ENCODE measurements at regions not wholly inside any gene's neighbourhood (a gene's known extent, or its start where the extent isn't known, plus 50 kb on each side); places are given as distances from the start of the nearest gene placed in this dataset.
"Not testable (repeated sequence)": the region's sequence is repeated elsewhere in the genome, so short reads cannot be mapped to it uniquely, and the experiment has no call there.

DNA sequence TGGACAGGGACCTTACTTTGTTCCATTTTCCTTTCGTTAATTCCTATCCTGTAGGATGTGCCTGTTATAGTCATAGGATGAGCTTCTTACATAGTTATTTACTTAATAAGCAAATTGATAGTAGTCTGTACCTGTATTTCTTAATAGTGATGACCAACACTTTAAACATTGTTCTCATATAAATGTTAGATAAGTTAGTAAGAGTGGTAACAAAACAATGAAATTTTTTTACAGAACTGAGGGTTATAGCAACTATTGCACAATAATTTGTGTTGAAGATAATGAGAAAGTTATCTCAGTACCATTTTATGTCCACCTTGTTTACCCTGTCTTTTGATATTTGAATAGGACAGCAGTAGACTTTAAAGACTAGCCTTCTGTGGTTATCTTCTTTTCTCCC, 162.9 kb upstream of the ELL2 start:
- DNase-seq = no peak

DNA sequence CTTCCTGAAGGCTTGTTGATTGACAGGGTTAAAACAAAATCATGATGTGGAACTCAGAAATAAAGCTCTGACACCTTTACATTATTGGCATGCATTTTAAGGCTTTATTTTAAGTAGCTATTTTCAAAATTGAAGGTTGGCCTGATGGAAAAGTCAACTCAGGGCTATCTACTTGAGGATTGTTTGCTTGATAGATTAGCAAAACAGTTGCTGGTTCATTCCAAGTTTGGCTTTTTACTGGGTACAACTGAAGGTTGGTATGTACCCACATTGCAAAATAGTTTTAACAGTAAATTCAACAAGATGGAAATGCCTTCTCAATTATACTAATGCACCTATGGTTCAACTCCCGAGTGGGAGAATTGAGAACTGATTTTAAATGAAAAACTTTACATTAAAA, 161.8 kb upstream of the ELL2 start:
- no peak for DNase-seq

DNA sequence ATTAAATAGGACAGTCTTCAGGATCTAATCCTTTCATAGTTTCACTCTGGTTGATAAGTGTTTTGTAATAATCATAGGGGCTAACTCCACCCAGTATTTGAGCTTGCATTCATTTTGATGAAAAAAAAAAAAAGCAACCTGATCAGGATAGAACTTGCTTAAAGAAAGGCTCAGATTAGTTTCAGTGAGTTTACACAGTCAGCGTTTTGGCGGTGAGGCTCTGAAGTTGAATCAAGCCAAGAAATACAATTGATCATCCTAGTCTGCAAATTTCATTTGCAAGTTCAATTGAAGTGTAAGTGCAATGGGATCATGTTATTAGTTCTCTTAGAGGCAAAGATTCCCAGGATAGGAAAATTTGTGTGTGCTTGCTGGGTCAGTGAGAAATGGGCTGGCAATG, 159.7 kb upstream of the ELL2 start:
- no peak for DNase-seq

DNA sequence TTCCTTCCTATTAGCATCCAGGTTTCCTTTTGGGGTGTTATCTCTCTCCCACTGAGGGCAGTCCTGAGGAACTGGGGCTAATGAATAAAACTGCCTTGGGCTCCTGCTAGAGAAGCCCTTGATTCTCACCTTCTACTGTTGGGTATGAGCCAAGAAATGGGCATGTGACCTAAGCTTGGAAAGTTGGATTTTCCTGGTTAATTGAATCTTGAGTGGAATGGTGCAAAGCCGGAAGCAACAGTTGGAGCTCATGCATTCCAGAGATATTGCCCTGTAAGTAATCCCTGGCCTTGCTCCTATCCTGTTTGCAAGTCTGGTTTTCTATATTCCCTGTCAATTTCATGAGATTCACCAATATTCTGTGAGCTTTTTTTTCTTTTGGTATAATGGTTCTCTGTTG, 158.5 kb upstream of the ELL2 start:
- DNase-seq = no peak

DNA sequence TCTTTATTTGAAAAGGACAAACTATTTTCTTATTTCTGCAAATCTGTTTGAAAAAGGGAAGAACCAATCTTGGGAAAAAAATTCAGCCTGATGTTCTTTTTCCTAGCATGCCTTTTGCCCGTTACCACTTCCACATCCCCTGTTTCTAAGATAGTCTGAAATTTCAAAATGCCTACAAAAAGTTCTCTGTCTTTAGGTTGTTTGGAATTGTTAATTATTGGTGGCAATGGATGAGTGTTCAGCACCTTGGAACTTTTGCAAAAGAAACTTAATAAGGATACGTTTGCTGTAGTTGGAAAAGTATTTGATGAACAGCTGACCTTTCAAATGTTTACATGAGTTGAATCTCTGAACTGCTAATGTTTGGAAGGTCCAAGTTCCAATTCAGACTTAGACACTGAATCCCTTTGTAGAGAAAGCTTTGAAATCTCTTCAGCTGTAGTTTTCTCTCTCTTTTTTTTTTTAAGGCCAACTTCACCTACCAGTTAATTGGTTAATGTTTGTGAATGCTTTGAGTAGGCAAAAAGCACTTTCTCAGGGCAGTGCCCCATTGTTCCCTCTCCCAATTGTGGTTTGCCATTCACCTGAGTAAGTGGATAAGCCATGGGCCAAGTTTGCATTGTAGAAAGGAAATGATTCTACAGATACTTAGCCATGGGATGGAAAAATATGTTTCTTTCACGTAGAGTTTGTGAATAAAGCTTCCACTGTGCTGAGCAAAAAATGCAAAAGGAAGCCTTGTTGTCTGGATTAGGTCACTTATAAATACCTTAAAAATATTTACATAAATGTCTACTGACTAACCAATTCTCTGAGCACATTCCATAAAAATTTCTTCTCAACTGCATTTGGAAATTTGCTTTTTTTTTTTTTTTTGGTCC, 156.4 kb upstream of the ELL2 start:
- no peak for DNase-seq

DNA sequence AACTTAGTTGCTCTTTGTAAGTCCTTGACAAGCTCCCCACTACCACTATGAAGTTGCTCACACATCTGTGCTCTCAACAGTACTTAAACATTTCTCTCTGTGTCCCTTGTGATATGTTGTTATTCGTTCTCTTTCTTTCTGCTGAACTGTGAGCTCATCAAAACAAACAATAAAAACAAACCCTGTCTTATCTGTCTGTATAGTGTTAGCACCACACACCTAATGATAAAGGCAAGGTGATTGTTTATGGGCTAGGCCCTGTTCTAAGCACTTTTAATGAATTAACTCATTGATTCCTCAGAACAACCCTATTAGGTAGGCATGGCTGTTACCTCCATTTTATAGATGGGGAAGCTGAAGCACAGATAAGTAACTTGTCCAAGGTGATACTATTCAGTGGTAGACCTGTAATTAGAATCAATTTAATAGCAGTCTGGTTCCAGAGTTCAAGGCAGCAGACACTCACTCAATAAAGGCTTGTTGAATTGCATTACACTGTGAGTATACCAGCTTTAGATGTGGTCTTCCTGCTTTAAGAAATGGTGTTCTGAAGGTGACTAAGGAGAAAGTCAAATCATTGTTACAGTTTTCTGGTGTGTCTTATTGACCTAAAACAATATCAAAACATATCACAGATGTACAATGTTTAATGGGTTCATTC, 153.6 kb upstream of the ELL2 start:
- no peak for DNase-seq

DNA sequence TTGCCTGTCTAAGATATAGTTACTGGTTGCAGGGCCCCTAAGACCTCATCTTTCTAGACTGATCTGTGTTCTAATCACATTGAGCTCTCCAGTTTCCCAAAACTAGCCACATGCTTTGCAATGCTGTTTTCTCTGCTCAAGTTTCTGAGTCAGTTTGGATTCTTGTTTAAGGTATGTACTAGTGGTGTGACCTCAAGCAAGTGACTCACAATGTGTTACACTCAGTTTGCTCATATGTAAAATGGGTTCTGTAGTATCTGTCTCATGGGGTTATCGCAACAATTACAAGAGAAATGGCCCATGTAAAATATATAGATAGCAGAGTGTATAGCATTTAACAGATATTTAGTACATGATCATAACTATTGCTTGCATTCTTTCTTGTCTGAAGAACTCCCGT, 153.1 kb upstream of the ELL2 start:
- DNase-seq = no peak

DNA sequence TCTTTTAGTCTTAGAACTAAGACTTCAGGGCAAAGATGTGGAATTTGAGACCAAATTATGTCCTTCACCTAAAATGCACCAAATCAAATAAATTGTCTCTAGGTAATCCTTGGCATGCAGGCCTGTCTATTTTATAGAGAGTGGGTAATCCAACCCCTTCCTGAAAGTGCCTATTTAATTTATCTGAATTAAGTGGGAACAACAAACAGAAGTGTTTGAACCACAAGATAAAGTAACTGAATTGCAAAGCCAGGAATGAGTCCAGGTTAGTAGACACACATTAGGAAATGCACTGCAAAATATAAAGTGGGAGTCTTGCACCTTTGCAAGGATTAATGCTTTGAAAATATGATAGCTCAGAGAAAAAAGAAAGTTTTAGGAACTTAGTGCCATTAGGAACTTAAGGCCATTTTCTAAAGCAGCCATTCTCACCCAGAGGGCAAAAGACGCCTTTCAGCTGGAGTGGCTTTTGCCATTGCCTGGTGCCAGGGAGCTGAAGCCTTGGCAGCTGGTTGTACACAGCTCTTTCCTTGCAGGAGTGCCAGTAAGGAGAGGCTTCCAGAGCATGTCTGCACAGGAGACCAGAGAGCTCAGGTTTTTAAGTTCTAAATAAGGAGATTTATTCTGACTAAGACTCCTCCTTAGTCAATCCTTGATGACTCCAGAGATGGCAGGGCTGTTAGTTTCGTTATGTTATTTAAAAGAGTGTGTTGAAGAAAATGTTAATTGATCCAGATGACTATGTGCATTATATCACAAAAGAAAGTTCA, 151.7 kb upstream of the ELL2 start:
- DNase-seq = no peak

DNA sequence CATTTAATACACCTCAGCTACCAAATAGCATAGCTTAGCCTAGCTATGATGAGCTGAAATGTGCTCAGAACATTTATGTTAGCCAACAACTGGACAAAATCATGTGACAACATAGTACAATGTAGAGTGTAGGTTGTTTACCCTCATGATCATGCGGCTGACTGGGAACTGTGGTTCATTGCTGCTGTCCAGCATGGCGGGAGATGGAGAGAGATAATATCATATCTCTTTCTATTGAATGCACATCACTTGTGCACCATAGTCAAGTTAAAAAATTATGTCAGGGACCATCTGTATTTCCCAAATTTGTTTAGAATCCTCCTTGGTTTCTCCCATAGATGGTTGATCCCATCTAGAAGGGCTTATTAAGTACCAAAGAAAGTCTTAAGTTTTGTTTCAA, 151.1 kb upstream of the ELL2 start:
- DNase-seq = no peak

DNA sequence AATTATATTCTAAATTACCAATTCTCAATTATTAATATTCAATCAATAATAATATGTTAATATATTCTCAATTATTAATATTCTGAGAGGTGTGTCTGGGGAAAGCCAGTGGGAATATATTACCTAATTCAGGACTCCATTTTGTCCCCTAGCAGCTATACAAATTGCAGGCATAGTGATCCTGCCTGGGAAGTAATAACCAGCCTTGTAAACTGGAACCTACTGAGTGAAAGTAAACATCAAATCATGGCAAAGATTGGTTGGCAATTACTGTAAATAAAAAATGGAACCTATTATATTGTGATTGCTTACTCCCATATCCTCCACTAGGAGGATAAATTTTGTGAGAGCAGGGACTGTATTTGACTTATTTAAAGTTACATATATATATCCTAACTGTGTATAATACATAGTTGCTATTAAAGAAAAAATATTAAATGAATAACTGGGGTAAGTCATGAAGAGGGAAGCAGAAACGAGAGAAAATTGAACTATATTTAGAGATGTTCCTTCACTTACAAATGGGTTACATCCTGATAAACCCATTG, 150.5 kb upstream of the ELL2 start:
- DNase-seq = no peak

DNA sequence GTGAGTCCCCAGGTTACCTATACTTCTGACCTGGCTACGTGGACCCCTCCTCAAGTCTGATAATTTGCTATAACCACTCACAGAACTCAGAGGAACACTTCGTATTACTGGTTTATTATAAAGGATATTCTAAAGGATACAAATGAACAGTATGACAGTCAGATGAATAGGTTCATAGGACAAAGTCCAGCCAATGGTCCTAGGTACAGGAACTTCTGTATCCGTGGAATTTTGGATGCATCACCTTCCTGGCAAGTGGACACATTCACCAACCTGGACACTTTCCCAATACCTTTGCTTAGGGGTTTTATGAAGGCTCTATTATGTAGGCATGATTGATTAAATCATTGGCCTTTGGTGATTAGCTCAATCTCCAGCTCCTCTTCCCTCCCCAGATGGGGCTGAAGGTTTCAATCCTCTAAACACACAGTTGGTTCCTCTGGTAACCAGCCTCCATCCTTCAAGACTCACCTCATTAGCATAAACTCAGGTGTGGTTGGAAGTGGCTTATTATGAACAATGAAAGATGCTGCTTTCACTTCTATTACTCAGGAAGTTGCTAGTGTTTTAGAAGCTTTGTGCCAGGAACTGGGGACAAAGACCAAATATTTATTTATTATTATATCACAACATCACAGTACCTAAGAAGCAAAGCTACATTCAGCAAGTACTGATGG, 149.6 kb upstream of the ELL2 start:
- DNase-seq = no peak

DNA sequence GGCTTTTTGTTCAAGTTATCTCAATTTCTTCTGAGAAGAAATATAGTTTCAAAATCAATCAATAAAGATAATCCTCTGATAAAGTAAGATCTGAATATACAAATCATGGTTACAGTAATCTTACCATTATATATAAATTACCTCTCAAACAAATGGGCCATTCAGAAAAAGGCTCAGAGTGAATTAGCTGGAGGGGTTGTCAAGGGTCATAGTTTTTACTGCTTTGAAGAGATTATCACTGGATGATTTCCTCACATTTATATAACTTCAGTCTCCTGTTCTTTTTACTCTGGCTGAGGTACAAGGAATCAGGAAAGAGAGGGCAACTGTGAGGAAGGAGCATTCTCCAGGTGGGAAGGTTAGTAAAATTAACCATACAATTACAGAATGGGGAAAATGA, 148.6 kb upstream of the ELL2 start:
- no peak for DNase-seq

DNA sequence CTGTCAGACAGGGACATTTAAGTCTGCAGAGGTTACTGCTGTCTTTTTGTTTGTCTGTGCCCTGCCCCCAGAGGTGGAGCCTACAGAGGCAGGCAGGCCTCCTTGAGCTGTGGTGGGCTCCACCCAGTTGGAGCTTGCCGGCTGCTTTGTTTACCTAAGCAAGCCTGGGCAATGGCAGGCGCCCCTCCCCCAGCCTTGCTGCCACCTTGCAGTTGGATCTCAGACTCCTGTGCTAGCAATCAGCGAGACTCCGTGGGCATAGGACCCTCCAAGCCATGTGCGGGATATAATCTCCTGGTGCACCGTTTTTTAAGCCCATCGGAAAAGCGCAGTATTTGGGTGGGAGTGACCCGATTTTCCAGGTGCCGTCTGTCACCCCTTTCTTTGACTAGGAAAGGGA, 147.0 kb upstream of the ELL2 start:
- not testable (repeated sequence) for DNase-seq

DNA sequence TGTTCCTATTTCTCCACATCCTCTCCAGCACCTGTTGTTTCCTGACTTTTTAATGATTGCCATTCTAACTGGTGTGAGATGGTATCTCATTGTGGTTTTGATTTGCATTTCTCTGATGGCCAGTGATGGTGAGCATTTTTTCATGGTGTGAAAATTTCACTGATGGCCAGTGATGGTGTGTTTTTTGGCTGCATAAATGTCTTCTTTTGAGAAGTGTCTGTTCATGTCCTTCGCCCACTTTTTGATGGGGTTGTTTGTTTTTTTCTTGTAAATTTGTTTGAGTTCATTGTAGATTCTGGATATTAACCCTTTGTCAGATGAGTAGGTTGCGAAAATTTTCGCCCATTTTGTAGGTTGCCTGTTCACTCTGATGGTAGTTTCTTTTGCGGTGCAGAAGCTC, 142.2 kb upstream of the ELL2 start:
- not testable (repeated sequence) for DNase-seq

DNA sequence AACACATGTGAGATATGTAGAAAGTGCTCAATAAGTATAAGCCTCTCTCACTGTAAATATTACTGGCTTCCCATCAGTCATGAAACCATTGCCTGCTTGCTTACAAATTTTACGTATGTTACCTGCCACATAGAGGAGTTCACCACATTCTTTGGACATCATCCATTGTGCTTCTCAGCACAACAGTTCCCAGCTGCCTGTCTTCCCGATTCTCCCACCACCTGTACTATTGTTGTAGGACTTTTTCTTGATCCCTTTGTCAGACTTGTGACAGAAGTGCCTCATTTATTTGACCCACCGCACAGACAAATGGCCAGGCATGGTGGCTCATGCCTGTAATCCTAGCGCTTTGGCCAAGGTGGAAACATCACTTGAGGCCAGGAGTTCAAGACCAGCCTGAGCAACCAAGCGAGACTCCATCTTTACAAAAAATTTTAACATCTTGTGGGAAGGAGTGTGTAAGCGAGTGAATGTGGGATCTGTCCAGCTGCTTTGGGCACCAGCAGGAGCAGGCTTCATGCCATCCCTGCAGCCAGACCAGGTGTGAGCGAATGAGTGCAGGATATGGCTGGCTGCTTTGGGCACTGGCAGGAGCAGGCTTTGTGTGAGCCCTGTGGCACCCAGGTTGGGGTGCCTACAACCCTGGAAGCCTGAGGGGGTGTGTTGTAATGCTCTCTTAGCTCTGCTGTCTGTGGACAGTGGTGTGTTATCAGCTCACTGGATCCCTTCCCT, 139.9 kb upstream of the ELL2 start:
- no peak for DNase-seq

DNA sequence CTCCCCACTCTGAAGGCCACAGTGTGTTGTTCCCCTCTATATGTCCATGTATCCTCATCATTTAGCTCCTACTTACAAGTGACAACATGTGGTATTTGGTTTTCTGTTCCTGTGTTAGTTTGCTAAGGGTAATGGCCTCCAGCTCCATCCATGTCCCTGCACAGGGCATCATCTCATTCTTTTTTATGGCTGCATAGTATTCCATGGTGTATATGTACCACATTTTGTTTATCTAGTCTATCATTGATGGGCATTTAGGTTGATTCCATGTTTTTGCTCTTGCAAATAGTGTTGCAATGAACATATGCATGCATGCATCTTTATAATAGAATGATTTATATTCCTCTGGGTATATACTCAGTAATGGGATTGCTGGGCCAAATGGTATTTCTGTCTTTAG, 135.8 kb upstream of the ELL2 start:
- DNase-seq = not testable (repeated sequence)

DNA sequence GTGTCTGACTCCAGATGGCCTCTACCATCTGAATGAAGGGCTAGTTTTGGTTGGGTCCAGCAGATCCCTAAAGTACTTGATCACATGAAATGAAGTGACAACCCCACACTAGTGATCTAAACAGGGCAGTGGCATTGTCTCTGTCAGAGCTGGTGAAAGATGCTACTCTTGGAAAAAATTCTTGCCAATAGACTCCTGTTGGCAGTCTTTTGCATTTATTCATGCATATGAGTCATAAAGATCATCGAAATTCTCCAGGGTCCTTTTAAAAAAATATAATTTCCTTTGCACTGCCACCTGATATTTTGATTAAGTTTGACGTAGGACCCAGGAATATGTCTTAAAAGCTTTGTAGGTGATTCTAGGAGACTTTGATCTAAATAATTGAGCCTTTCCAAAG, 135.1 kb upstream of the ELL2 start:
- DNase-seq = no peak

DNA sequence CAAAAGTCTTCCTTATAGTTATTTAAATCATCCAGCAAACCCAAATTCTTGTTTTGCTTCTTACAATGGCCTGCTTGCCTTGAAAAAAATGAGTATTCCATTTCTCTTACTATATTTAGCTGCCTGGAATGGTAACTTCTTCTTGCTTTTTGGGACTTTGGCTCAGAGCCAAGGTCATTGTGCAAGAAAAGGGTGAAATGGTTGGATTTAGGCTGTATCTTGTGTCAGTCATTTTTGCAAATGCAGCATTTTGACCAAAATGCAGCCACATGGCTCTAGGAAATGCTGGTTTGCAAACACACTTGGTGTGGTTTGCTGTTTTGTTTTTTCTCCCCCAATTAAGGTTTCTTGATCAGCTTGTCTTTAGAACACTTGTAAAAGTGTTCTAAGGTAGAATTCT, 133.3 kb upstream of the ELL2 start:
- DNase-seq = no peak

DNA sequence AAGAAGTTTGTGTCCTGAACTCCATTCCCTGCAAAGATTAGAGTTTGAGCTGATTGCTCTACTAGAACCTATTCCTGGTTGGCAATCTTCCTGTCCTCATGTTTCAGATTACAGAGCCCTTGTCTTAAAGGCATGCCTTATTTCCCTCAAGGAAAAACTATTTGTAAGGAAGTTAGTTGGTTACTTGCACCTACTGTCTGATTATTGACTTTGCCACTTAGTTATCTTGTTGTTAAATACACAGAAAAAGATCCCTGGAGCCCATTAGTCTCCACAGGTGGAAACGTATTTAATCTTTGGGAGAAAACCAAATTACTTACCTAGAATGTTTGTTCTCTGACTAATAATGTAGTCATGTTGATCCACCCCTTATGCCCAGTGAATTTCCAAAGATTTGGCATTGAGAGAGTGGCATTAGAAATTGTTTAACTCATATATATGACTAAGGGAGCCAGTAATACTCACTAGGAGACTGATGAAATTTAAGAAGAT, 132.3 kb upstream of the ELL2 start:
- no peak for DNase-seq

DNA sequence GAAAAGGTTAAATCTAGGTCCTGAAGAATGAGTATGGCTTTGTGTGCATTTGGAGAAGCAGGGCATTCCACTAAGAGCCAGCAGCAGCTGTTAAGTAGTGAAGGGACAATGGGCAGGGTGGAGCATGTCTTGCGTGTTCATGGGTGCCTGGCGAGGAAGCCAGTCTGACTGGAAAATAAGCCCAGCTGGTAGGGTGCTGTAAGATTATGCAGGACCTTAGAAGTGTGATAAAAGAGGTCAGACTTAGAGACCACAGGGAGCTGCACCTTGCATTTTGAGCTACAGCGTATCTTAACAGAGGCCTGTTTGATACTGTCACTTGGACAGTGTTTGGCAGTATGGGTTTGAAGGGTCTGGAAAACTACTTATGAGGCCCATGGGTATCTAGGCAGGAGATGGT, 131.7 kb upstream of the ELL2 start:
- DNase-seq = no peak

DNA sequence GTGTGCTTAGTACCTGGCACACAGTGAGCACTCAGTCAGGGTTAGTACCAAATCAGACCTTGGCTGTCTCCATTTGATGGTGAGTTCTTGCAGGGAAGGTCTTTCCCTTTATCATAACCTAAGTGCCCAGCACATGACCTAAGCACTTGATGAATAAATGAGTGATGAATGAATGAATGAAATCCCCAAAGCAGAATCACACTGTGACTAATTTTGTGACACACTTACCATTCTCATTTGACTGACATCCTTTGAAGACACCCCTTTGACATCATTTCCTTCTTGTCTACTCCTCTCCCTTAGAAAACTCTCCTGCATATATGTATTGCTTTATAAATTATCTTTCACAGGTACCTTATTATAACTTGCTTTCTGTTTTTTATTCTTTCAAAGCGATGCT, 130.2 kb upstream of the ELL2 start:
- DNase-seq = no peak

DNA sequence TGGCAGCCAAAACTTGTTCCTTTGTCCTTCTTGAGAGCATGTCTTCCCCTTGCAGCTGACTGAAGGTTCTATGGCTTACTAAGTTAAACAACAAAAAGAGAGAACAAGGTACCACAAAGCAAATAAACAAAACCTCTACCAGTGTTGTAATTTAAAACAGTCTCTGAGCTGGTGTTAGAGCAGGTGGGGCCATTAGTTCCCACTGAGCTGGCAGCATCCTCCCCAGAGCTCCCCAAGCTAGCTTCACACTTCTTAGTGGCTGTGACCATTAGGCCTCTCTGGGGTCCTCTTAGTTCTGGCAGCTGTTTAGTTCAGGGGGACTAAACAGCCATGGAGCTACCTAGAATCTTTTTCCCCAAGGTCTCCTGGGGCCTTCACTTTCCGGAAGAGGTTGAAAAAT, 128.6 kb upstream of the ELL2 start:
- no peak for DNase-seq

Data from NCI-H748 treated with DMSO at 0.1 percent for 48 hours (cell line).